Right renal pelvis (tissue), 4 donors: ENCODE measurements at regions not wholly inside any gene's neighbourhood (a gene's known extent, or its start where the extent isn't known, plus 50 kb on each side); places are given as distances from the start of the nearest gene placed in this dataset.
A peak's percentile ranks its signal among the peaks of the same experiment; 100 is the strongest.

Experiments
- DNase-seq, 4 donors: peaks; one replicate each; pipeline ENCODE4 v3.0.0-alpha.2; 2013; ENCODE audit warnings: low read depth in 4 of 4, low spot score in 3 of 4, missing footprints in 1 of 4

- DNase-seq = no peak
Observed at GRCh38 chr2:226680719-226681118, 118.9 kb downstream of the IRS1 start.

GRCh38 chr2:226679389-226680065, 120.1 kb downstream of the IRS1 start:
- DNase-seq = no peak

- no peak for DNase-seq
Observed at GRCh38 chr2:226678422-226678821, 121.2 kb downstream of the IRS1 start.

- no peak for DNase-seq
Observed at GRCh38 chr2:226677080-226677479, 122.5 kb downstream of the IRS1 start.

- no peak for DNase-seq
Observed at GRCh38 chr2:226676618-226677017, 123.0 kb downstream of the IRS1 start.

- DNase-seq = no peak
Observed at GRCh38 chr2:226674123-226674522, 125.5 kb downstream of the IRS1 start.

- no peak for DNase-seq
Observed at GRCh38 chr2:226673314-226673723, 126.3 kb downstream of the IRS1 start.

GRCh38 chr2:226671141-226671676, 128.4 kb downstream of the IRS1 start:
- DNase-seq = no peak

GRCh38 chr2:226669905-226670304, 129.7 kb downstream of the IRS1 start:
- DNase-seq = no peak

GRCh38 chr2:226669249-226669648, 130.4 kb downstream of the IRS1 start:
- DNase-seq = no peak

- no peak for DNase-seq
Observed at GRCh38 chr2:226667736-226668135, 131.9 kb downstream of the IRS1 start.

GRCh38 chr2:226665306-226665831, 134.3 kb downstream of the IRS1 start:
- no peak for DNase-seq

- DNase-seq = no peak
Observed at GRCh38 chr2:226664661-226665060, 135.0 kb downstream of the IRS1 start.

GRCh38 chr2:226664140-226664539, 135.5 kb downstream of the IRS1 start:
- DNase-seq = no peak

GRCh38 chr2:226661789-226662545, 137.7 kb downstream of the IRS1 start:
- peak in 1 of 4 donors; percentile 9 for DNase-seq

- no peak for DNase-seq
Observed at GRCh38 chr2:226660526-226660925, 139.1 kb downstream of the IRS1 start.

- DNase-seq = no peak
Observed at GRCh38 chr2:226660124-226660523, 139.5 kb downstream of the IRS1 start.

- no peak for DNase-seq
Observed at GRCh38 chr2:226659410-226659809, 140.2 kb downstream of the IRS1 start.

GRCh38 chr2:226658555-226658954, 141.1 kb downstream of the IRS1 start:
- no peak for DNase-seq

GRCh38 chr2:226657340-226658053, 142.1 kb downstream of the IRS1 start:
- DNase-seq = no peak

GRCh38 chr2:226656367-226656766, 143.3 kb downstream of the IRS1 start:
- no peak for DNase-seq
